MM.1S (cell line): ENCODE measurements at regions not wholly inside any gene's neighbourhood (a gene's known extent, or its start where the extent isn't known, plus 50 kb on each side); places are given as distances from the start of the nearest gene placed in this dataset.

ENCODE experiments used
- EZH2 ChIP-seq: fragments of 300-600 bp; sonication (generic); optimal IDR thresholded peaks from 2 replicates; pipeline ENCODE3; 2017; ENCODE audit warnings: low read depth, mild to moderate bottlenecking, antibody characterized with exemption, low read length, mixed read lengths
- EZH2phosphoT487 ChIP-seq: fragments of 300-600 bp; sonication (generic); IDR thresholded peaks from 2 replicates; pipeline ENCODE4 v1.6.1; 2018; ENCODE audit warnings: antibody characterized with exemption, low read length
- TF ChIP-seq, protein P1 (sequence below): fragments of 300-600 bp; sonication (generic); IDR thresholded peaks from 2 replicates; pipeline ENCODE4 v1.5.1; 2016; ENCODE audit warnings: antibody characterized with exemption, low read length, mixed read lengths

DNA sequence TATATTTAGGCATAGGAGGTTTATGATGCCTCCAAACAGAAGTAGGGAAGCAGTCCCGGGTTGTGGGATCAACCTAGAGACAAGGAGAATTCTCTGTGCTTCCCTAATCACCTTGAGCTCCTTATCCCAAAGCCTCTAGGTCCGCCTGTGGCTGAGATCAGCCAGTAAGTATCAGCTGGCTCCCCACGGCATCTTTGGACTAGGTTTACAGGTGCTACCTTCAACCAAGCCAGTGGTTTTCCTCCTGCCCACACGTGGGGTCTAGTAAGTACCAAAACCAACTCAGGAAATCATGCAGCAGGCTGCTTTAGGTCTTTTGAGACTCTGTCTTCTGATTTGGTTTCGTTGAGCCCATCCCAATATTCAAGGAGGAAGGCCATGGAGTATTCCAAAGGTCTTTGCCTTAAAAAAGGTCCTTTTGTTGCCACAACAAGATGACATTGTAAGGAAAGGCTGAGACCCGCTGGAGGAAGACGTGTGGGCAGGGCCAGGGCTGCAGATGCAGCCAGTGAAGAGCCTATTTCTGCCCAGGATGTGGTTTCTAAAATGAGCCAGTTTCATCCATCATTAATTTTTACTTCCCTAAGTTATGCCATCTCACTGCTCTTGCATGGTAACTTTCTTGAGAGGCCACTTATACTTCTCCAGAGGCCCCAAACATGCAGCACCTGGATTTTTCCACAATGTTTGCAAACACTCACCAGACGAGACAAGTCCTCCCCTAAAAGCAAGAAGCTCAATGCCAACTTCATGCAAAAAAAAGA lies 248.7 kb downstream of the RNF152 start:
- TF ChIP-seq, protein P1, sequence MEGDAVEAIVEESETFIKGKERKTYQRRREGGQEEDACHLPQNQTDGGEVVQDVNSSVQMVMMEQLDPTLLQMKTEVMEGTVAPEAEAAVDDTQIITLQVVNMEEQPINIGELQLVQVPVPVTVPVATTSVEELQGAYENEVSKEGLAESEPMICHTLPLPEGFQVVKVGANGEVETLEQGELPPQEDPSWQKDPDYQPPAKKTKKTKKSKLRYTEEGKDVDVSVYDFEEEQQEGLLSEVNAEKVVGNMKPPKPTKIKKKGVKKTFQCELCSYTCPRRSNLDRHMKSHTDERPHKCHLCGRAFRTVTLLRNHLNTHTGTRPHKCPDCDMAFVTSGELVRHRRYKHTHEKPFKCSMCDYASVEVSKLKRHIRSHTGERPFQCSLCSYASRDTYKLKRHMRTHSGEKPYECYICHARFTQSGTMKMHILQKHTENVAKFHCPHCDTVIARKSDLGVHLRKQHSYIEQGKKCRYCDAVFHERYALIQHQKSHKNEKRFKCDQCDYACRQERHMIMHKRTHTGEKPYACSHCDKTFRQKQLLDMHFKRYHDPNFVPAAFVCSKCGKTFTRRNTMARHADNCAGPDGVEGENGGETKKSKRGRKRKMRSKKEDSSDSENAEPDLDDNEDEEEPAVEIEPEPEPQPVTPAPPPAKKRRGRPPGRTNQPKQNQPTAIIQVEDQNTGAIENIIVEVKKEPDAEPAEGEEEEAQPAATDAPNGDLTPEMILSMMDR = no peak
- TF ChIP-seq EZH2 (no peak), EZH2phosphoT487 (no peak)
